Esophagus muscularis mucosa (tissue), 3 donors: ENCODE measurements at regions not wholly inside any gene's neighbourhood (a gene's known extent, or its start where the extent isn't known, plus 50 kb on each side); places are given as distances from the start of the nearest gene placed in this dataset.

Experiments used
- EP300 ChIP-seq: sonication (generic); formaldehyde crosslinking; IDR thresholded peaks from one replicate; pipeline ENCODE4 v1.6.1; 2017; ENCODE audit warnings: antibody characterized with exemption
- TF ChIP-seq, protein P1 (sequence below), 3 experiments: fragments of 200-600 bp in 2 of 3; fragments of 450-650 bp in 1 of 3; sonication (generic) in 2 of 3; IDR thresholded peaks; one replicate each; pipeline ENCODE4 v1.5.1; 2017 to 2019; ENCODE audit warnings: antibody characterized with exemption in 3 of 3, mild to moderate bottlenecking in 2 of 3, moderate library complexity in 1 of 3

DNA sequence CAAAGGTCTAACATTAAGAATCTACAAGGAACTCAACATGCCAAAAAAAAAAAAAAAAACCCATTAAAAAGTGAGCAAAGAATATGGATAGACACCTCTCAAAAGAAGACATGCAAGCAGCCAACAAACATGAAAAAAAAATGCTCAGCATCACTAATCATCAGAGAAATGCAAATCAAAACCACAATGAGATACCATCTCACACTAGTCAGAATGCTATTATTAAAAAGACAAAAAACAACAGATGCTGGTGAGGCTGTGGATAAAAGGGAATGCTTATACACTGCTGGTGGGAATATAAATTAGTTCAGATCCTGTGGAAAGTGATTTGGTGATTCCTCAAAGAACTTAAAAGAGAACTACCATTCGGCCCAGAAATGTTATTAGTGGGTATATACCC, 257.7 kb upstream of the PLET1 start:
- TF ChIP-seq, protein P1, sequence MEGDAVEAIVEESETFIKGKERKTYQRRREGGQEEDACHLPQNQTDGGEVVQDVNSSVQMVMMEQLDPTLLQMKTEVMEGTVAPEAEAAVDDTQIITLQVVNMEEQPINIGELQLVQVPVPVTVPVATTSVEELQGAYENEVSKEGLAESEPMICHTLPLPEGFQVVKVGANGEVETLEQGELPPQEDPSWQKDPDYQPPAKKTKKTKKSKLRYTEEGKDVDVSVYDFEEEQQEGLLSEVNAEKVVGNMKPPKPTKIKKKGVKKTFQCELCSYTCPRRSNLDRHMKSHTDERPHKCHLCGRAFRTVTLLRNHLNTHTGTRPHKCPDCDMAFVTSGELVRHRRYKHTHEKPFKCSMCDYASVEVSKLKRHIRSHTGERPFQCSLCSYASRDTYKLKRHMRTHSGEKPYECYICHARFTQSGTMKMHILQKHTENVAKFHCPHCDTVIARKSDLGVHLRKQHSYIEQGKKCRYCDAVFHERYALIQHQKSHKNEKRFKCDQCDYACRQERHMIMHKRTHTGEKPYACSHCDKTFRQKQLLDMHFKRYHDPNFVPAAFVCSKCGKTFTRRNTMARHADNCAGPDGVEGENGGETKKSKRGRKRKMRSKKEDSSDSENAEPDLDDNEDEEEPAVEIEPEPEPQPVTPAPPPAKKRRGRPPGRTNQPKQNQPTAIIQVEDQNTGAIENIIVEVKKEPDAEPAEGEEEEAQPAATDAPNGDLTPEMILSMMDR (IDR thresholded peaks at IDR 0.05), result no peak
- TF ChIP-seq EP300, result no peak
